ENCODE measurements at regions not wholly inside any gene's neighbourhood (a gene's known extent, or its start where the extent isn't known, plus 50 kb on each side); places are given as distances from the start of the nearest gene placed in this dataset.

- TF ChIP-seq EZH2 (IDR thresholded peaks at IDR 0.05; ENCODE audit: low read depth) = no peak
- no peak for TF ChIP-seq CTCF (conservative IDR thresholded peaks at IDR 0.05)
These were observed 150.2 kb upstream of the CACNA2D1 start for GRCh38 chr7:82593780-82594179.

All from PC-9 (cell line).